OCI-LY7 (cell line): ENCODE measurements at regions not wholly inside any gene's neighbourhood (a gene's known extent, or its start where the extent isn't known, plus 50 kb on each side); places are given as distances from the start of the nearest gene placed in this dataset.

Source experiments
- BruUV-seq: library from RNA; stranded (reverse); fragments of 400-500 nt; replicated peaks from 2 replicates; lab custom pipeline; 2021; lab: Mats Ljungman, UMichigan
- CTCF ChIA-PET: fragments of 300-600 bp; sonication (Branson Sonifier 250); formaldehyde crosslinking; loops from one replicate; lab custom pipeline; 2022; ENCODE audit warnings: antibody characterized with exemption; ENCODE audit not compliant: unreplicated experiment; lab: Charles Lee
- POLR2A ChIA-PET: fragments of 300-600 bp; sonication (Branson Sonifier 250); formaldehyde crosslinking; loops from one replicate; lab custom pipeline; 2022; ENCODE audit warnings: antibody characterized with exemption; lab: Charles Lee
- DNase-seq: peaks from one replicate; pipeline ENCODE4 v3.0.0-alpha.2; 2015; ENCODE audit warnings: low spot score
- H2AFZ ChIP-seq: fragments of 200-600 bp; sonication (generic), shearing (Covaris generic); 2 replicates; pipeline ENCODE4 v1.6.1; 2014; ENCODE audit warnings: mild to moderate bottlenecking, antibody characterized with exemption, low read length, moderate library complexity
- H3K27ac ChIP-seq: fragments of 200-600 bp; sonication (generic); 2 replicates; pipeline ENCODE4 v1.5.1; 2014; ENCODE audit warnings: mixed run types, low read depth, mild to moderate bottlenecking, moderate library complexity, low read length, inconsistent platforms; ENCODE audit not compliant: poor library complexity, severe bottlenecking
- H3K36me3 ChIP-seq: fragments of 200-600 bp; sonication (generic); 2 replicates; pipeline ENCODE4 v1.6.1; 2014; ENCODE audit warnings: mild to moderate bottlenecking, antibody characterized with exemption, low read length, moderate library complexity, mixed read lengths; ENCODE audit not compliant: insufficient read depth
- H3K4me1 ChIP-seq: fragments of 200-600 bp; sonication (generic); 2 replicates; pipeline ENCODE4 v1.5.1; 2014; ENCODE audit warnings: mild to moderate bottlenecking, low read length; ENCODE audit not compliant: insufficient read depth, poor library complexity, severe bottlenecking
- H3K4me2 ChIP-seq: fragments of 200-600 bp; sonication (generic); 2 replicates; pipeline ENCODE4 v1.6.1; 2014; ENCODE audit warnings: mild to moderate bottlenecking, low read length
- H3K4me3 ChIP-seq: fragments of 200-600 bp; sonication (generic); 2 replicates; pipeline ENCODE4 v1.5.1; 2014; ENCODE audit warnings: mild to moderate bottlenecking, low read depth, low read length; ENCODE audit not compliant: poor library complexity, severe bottlenecking
- H3K79me2 ChIP-seq: fragments of 200-600 bp; sonication (generic); 2 replicates; pipeline ENCODE4 v1.6.1; 2016; ENCODE audit warnings: low read depth, mild to moderate bottlenecking, low read length, moderate library complexity, mixed read lengths; ENCODE audit not compliant: insufficient read depth
- H3K9me2 ChIP-seq: fragments of 200-600 bp; sonication (generic); 2 replicates; pipeline ENCODE4 v1.6.1; 2016; ENCODE audit warnings: mild to moderate bottlenecking, low read length, mixed read lengths; ENCODE audit not compliant: insufficient read depth
- H3K9me3 ChIP-seq: fragments of 200-600 bp; sonication (generic); 2 replicates; pipeline ENCODE4 v1.6.1; 2014; ENCODE audit warnings: mild to moderate bottlenecking, mixed run types, low read length, mixed read lengths
- H4K20me1 ChIP-seq: fragments of 200-600 bp; sonication (generic); 2 replicates; pipeline ENCODE4 v1.6.1; 2014; ENCODE audit warnings: mild to moderate bottlenecking, antibody characterized with exemption, low read length, moderate library complexity, mixed read lengths; ENCODE audit not compliant: insufficient read depth
- EZH2phosphoT487 ChIP-seq: fragments of 200-600 bp; sonication (generic); IDR thresholded peaks from 2 replicates; pipeline ENCODE4 v1.6.1; 2018; ENCODE audit warnings: low read depth, borderline replicate concordance, mild to moderate bottlenecking, mixed run types, antibody characterized with exemption, low read length, moderate library complexity, mixed read lengths
- intact Hi-C: fragments of 100-400 bp; cut with micrococcal nuclease; formaldehyde crosslinking; loops from one replicate; pipeline ENCODE4 v1.10.0; 2022; ENCODE audit not compliant: unreplicated experiment
- TF ChIP-seq, protein P1 (sequence below): fragments of 200-600 bp; sonication (generic); conservative IDR thresholded peaks from 2 replicates; pipeline ENCODE4 v1.5.1; 2014; ENCODE audit warnings: mild to moderate bottlenecking, antibody characterized with exemption, low read length, moderate library complexity, mixed read lengths

DNA sequence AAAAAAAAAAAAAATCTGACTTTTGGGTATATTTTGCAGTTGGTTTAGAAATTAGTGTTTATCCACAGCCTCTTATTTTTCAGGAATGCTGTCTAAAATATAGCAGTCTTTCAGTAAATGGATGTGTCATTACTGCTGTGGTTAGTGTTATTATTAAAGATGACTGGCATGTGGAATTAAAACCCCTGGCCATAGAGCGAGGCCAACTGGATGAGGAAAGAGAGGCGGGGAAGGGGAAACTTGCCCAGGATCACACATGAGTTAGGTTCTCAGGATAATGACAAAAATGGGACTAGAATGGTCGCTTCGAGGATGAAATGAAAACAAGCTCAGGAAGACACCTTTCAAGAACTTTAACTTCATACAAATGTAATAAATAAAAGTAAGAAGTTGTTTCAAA is 57.4 kb upstream of the APCDD1 start:
- Histone ChIP-seq H3K4me1 (no peaks in the 10 kb centered on the region), H2AFZ (no peak overlapping the region), H3K9me3 (no peaks in the 10 kb centered on the region), H3K36me3 (no peaks in the 10 kb centered on the region), H3K79me2 (no peaks in the 10 kb centered on the region), H3K27ac (no peak overlapping the region), H3K4me3 (no peak overlapping the region), H4K20me1 (no peaks in the 10 kb centered on the region), H3K4me2 (no peak overlapping the region), H3K9me2 (no peaks in the 10 kb centered on the region)
- no TSS peak for BruUV-seq
- intact Hi-C loops, result no loop called here
- POLR2A ChIA-PET, result interaction anchor here (0.7 kb wide), 1 partner anchor 114 kb away, joined by 6 read pairs; no protein-coding TSS in a partner anchor
- CTCF ChIA-PET, result no interaction called here
- DNase-seq, result no peak
- TF ChIP-seq EZH2phosphoT487, result no peak
- TF ChIP-seq, protein P1, sequence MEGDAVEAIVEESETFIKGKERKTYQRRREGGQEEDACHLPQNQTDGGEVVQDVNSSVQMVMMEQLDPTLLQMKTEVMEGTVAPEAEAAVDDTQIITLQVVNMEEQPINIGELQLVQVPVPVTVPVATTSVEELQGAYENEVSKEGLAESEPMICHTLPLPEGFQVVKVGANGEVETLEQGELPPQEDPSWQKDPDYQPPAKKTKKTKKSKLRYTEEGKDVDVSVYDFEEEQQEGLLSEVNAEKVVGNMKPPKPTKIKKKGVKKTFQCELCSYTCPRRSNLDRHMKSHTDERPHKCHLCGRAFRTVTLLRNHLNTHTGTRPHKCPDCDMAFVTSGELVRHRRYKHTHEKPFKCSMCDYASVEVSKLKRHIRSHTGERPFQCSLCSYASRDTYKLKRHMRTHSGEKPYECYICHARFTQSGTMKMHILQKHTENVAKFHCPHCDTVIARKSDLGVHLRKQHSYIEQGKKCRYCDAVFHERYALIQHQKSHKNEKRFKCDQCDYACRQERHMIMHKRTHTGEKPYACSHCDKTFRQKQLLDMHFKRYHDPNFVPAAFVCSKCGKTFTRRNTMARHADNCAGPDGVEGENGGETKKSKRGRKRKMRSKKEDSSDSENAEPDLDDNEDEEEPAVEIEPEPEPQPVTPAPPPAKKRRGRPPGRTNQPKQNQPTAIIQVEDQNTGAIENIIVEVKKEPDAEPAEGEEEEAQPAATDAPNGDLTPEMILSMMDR, result no peak

DNA sequence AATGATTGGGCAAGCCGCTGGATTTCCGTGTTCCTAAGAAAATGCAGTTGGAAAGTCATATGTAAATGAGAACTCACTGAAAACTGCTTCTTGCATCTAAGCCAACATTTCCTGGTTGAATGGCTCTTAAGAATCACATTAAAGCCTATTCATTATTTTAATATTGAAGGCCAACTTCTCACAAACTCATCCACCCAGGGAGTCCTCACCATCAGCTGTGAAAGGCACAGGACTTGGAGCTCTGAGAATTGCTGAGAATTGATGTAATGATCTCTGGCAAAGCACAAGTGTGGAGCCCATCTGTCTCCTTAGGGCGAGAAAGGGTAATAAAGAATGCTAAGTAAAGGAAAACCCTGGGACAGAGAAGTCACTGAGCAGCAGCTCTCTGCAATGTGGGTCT is 55.9 kb upstream of the APCDD1 start:
- Histone ChIP-seq H3K4me2 (no peak overlapping the region), H3K9me3 (no peaks in the 10 kb centered on the region), H4K20me1 (no peaks in the 10 kb centered on the region), H3K36me3 (no peaks in the 10 kb centered on the region), H3K4me1 (no peaks in the 10 kb centered on the region), H3K79me2 (no peaks in the 10 kb centered on the region), H3K9me2 (no peaks in the 10 kb centered on the region), H3K4me3 (no peak overlapping the region), H2AFZ (no peak overlapping the region), H3K27ac (no peak overlapping the region)
- no peak for TF ChIP-seq EZH2phosphoT487
- TF ChIP-seq, protein P1, result no peak
- no TSS peak for BruUV-seq
- DNase-seq, result no peak
- ChIA-PET POLR2A (no interaction called here), CTCF (no interaction called here)
- intact Hi-C loops, result no loop called here

DNA sequence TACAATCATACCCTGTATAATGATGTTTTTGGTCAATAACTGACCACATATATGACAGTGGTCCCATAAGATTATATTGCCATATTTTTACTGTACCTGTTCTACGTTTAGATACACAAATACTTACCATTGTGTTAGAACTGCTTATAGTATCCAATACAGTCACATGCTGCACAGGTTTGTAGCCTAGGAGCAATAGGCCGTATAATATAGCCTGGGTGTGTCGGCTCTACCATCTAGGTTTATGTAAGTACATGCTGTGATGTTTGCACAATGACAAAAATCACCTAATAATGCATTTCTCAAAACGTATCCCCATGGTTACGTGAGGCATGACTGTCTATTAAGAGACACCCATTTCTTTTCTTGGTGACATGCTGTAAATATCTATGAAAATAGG is 55.0 kb upstream of the APCDD1 start:
- Histone ChIP-seq H3K4me2 (no peak overlapping the region), H3K4me3 (no peak overlapping the region), H4K20me1 (no peaks in the 10 kb centered on the region), H3K79me2 (no peaks in the 10 kb centered on the region), H3K27ac (no peak overlapping the region), H3K36me3 (no peaks in the 10 kb centered on the region), H3K9me3 (no peaks in the 10 kb centered on the region), H2AFZ (no peak overlapping the region), H3K9me2 (no peaks in the 10 kb centered on the region), H3K4me1 (no peaks in the 10 kb centered on the region)
- ChIA-PET POLR2A (no interaction called here), CTCF (no interaction called here)
- intact Hi-C loops, result no loop called here
- no peak for DNase-seq
- TF ChIP-seq, protein P1, result no peak
- no peak for TF ChIP-seq EZH2phosphoT487
- BruUV-seq, result no TSS peak
